Naive thymus-derived CD4-positive, alpha-beta T cell (primary cell): ENCODE measurements at regions not wholly inside any gene's neighbourhood (a gene's known extent, or its start where the extent isn't known, plus 50 kb on each side); places are given as distances from the start of the nearest gene placed in this dataset.

Experiments used
- ATAC-seq: fragments of 150-1000 bp; cut with Tn5 transposase; 2 replicates; pipeline ENCODE4 v1.10.0; 2021; ENCODE audit warnings: mild to moderate bottlenecking, moderate library complexity
- CTCF ChIA-PET: fragments of 350-600 bp; sonication (Branson Sonifier 250); formaldehyde crosslinking; loops from one replicate; lab custom pipeline; 2021; ENCODE audit warnings: antibody characterized with exemption; lab: Charles Lee
- POLR2A ChIA-PET: fragments of 350-600 bp; sonication (Branson Sonifier 250); formaldehyde crosslinking; loops from one replicate; lab custom pipeline; 2021; ENCODE audit warnings: antibody characterized with exemption, inconsistent platforms; lab: Charles Lee
- DNase-seq, 9 donors: peaks; one replicate each; pipeline versions ENCODE4 v3.0.0 to v3.0.0-alpha.2; 2020 to 2022; ENCODE audit warnings: mixed read lengths in 1 of 9
- H3K27ac ChIP-seq: one replicate; pipeline ENCODE4 v1.7.0; 2013; ENCODE audit warnings: mild to moderate bottlenecking, low read depth, low read length, moderate library complexity
- H3K27me3 ChIP-seq, 2 donors: one replicate each; pipeline ENCODE4 v1.7.0; 2013; ENCODE audit warnings: low read length in 2 of 2, mild to moderate bottlenecking in 2 of 2, moderate library complexity in 2 of 2; ENCODE audit not compliant: control insufficient read depth in 2 of 2, insufficient read depth in 2 of 2
- H3K36me3 ChIP-seq, 3 experiments: 1 replicate in 2 of 3; 2 replicates in 1 of 3; pipeline ENCODE4 v1.7.0; 2013; ENCODE audit warnings: low read length in 3 of 3, mild to moderate bottlenecking in 3 of 3, moderate library complexity in 1 of 3; ENCODE audit not compliant: insufficient read depth in 3 of 3, control insufficient read depth in 2 of 3
- H3K4me1 ChIP-seq, 2 donors: one replicate each; pipeline ENCODE4 v1.7.0; 2013; ENCODE audit warnings: low read length in 2 of 2, mild to moderate bottlenecking in 2 of 2, moderate library complexity in 1 of 2; ENCODE audit not compliant: control insufficient read depth in 2 of 2, insufficient read depth in 2 of 2
- H3K4me3 ChIP-seq: 2 replicates; pipeline ENCODE4 v1.7.0; 2013; ENCODE audit warnings: mild to moderate bottlenecking, low read length
- H3K9me3 ChIP-seq, 3 experiments: 1 replicate in 2 of 3; 2 replicates in 1 of 3; pipeline ENCODE4 v1.7.0; 2013; ENCODE audit warnings: low read length in 3 of 3; ENCODE audit not compliant: control insufficient read depth in 2 of 3
- H3K27ac Mint-ChIP-seq, 9 donors: one replicate each; pipeline ENCODE4 v1.8.0; 2020 to 2022; ENCODE audit warnings: mixed read lengths in 9 of 9, mild to moderate bottlenecking in 8 of 9, moderate library complexity in 5 of 9, inconsistent platforms in 2 of 9
- H3K27me3 Mint-ChIP-seq, 5 donors: one replicate each; pipeline ENCODE4 v1.8.0; 2021 to 2022; ENCODE audit warnings: mixed read lengths in 5 of 5, mild to moderate bottlenecking in 1 of 5
- H3K36me3 Mint-ChIP-seq, 5 donors: one replicate each; pipeline ENCODE4 v1.8.0; 2020 to 2022; ENCODE audit warnings: mixed read lengths in 5 of 5, mild to moderate bottlenecking in 3 of 5, inconsistent platforms in 1 of 5
- H3K4me1 Mint-ChIP-seq, 7 donors: one replicate each; pipeline ENCODE4 v1.8.0; 2020 to 2022; ENCODE audit warnings: mixed read lengths in 7 of 7, mild to moderate bottlenecking in 3 of 7, inconsistent platforms in 1 of 7
- H3K4me3 Mint-ChIP-seq, 10 donors: one replicate each; pipeline ENCODE4 v1.8.0; 2020 to 2022; ENCODE audit warnings: mild to moderate bottlenecking in 10 of 10, mixed read lengths in 10 of 10, moderate library complexity in 6 of 10, inconsistent platforms in 2 of 10
- H3K9me3 Mint-ChIP-seq, 11 donors: one replicate each; pipeline ENCODE4 v1.8.0; 2020 to 2022; ENCODE audit warnings: mixed read lengths in 11 of 11, mild to moderate bottlenecking in 4 of 11, inconsistent platforms in 1 of 11, moderate library complexity in 1 of 11
- intact Hi-C, 2 donors: fragments of 100-400 bp; cut with micrococcal nuclease; formaldehyde crosslinking; loops; one replicate each; pipeline ENCODE4 v1.15.1; 2023

GRCh38 chr5:152274224-152274623, 130.9 kb downstream of the NMUR2 start:
- H3K27ac ChIP-seq: no peak overlapping the region
- Mint-ChIP-seq H3K4me1 (no peaks in the 10 kb centered on the region), H3K9me3 (peaks cover 0 to 5% (median 1%) of the 10 kb centered on the region in 11 donors), H3K4me3 (no peak overlapping the region), H3K27me3 (peaks cover 0 to 14% (median 7%) of the 10 kb centered on the region in 5 donors), H3K36me3 (no peaks in the 10 kb centered on the region), H3K27ac (no peak overlapping the region)
- H3K4me1 ChIP-seq: no peaks in the 10 kb centered on the region
- H3K27me3 ChIP-seq: no peaks in the 10 kb centered on the region
- H3K4me3 ChIP-seq: no peak overlapping the region
- ATAC-seq (no peak), DNase-seq (no peak)
- intact Hi-C loops: loop anchor here in 1 of 2 donors (10.0 kb wide), 1 partner anchor 449 kb away; no protein-coding TSS in a partner anchor
- H3K9me3 ChIP-seq: no peaks in the 10 kb centered on the region
- H3K36me3 ChIP-seq: no peaks in the 10 kb centered on the region
- ChIA-PET CTCF (no interaction called here), POLR2A (no interaction called here)

- ATAC-seq (no peak), DNase-seq (no peak)
- H3K4me3 Mint-ChIP-seq: no peak overlapping the region
- CTCF ChIA-PET: no interaction called here
- POLR2A ChIA-PET: no interaction called here
- no peak overlapping the region for H3K4me3 ChIP-seq
- intact Hi-C loops: loop anchor here (1.0 to 10.0 kb wide), 3 partner anchors 446 to 613 kb away; no protein-coding TSS in a partner anchor
- H3K27ac ChIP-seq: no peak overlapping the region
- no peak overlapping the region for H3K27ac Mint-ChIP-seq
- H3K27me3 Mint-ChIP-seq: peaks cover 0 to 8% (median 0%) of the 10 kb centered on the region in 5 donors
- no peaks in the 10 kb centered on the region for H3K27me3 ChIP-seq
- no peaks in the 10 kb centered on the region for H3K9me3 ChIP-seq
- H3K9me3 Mint-ChIP-seq: peaks cover 0 to 2% (median 0%) of the 10 kb centered on the region in 11 donors
- no peaks in the 10 kb centered on the region for H3K4me1 ChIP-seq
- H3K36me3 ChIP-seq: no peaks in the 10 kb centered on the region
- no peaks in the 10 kb centered on the region for H3K36me3 Mint-ChIP-seq
- H3K4me1 Mint-ChIP-seq: no peaks in the 10 kb centered on the region
Measured at GRCh38 chr5:152271420-152271819, 133.7 kb downstream of the NMUR2 start.

GRCh38 chr5:152270096-152270495, 135.0 kb downstream of the NMUR2 start:
- POLR2A ChIA-PET: no interaction called here
- H3K4me1 Mint-ChIP-seq: no peaks in the 10 kb centered on the region
- intact Hi-C loops: loop anchor here (2.0 to 10.0 kb wide), 2 partner anchors 445 to 611 kb away; no protein-coding TSS in a partner anchor
- H3K27ac ChIP-seq: no peak overlapping the region
- peaks cover 0 to 4% (median 0%) of the 10 kb centered on the region in 5 donors for H3K27me3 Mint-ChIP-seq
- H3K36me3 Mint-ChIP-seq: no peaks in the 10 kb centered on the region
- no peak overlapping the region for H3K4me3 ChIP-seq
- no peaks in the 10 kb centered on the region for H3K4me1 ChIP-seq
- no peaks in the 10 kb centered on the region for H3K36me3 ChIP-seq
- no peaks in the 10 kb centered on the region for H3K27me3 ChIP-seq
- H3K9me3 ChIP-seq: no peaks in the 10 kb centered on the region
- CTCF ChIA-PET: interaction anchor here (0.6 kb wide), 1 partner anchor 9 kb away, joined by 4 read pairs; no protein-coding TSS in a partner anchor
- H3K27ac Mint-ChIP-seq: no peak overlapping the region
- H3K9me3 Mint-ChIP-seq: no peaks in the 10 kb centered on the region
- ATAC-seq: no peak
- no peak overlapping the region for H3K4me3 Mint-ChIP-seq
- no peak for DNase-seq

- POLR2A ChIA-PET: no interaction called here
- H3K4me1 Mint-ChIP-seq: no peaks in the 10 kb centered on the region
- ATAC-seq (no peak), DNase-seq (no peak)
- peaks cover 0 to 4% (median 0%) of the 10 kb centered on the region in 5 donors for H3K27me3 Mint-ChIP-seq
- Histone ChIP-seq H3K4me1 (no peaks in the 10 kb centered on the region), H3K27ac (no peak overlapping the region), H3K9me3 (no peaks in the 10 kb centered on the region), H3K27me3 (no peaks in the 10 kb centered on the region), H3K36me3 (no peaks in the 10 kb centered on the region), H3K4me3 (no peak overlapping the region)
- H3K9me3 Mint-ChIP-seq: no peaks in the 10 kb centered on the region
- no peaks in the 10 kb centered on the region for H3K36me3 Mint-ChIP-seq
- no peak overlapping the region for H3K4me3 Mint-ChIP-seq
- CTCF ChIA-PET: interaction anchor here (0.6 kb wide), 1 partner anchor 10 kb away, joined by 4 read pairs; no protein-coding TSS in a partner anchor
- intact Hi-C loops: no loop called here
- no peak overlapping the region for H3K27ac Mint-ChIP-seq
Measured at GRCh38 chr5:152269533-152269932, 135.5 kb downstream of the NMUR2 start.

GRCh38 chr5:152264645-152265254, 140.3 kb downstream of the NMUR2 start:
- POLR2A ChIA-PET: no interaction called here
- no peak for DNase-seq
- intact Hi-C loops: no loop called here
- no peak for ATAC-seq
- Histone ChIP-seq H3K36me3 (no peaks in the 10 kb centered on the region), H3K9me3 (no peaks in the 10 kb centered on the region), H3K4me1 (no peaks in the 10 kb centered on the region), H3K27me3 (no peaks in the 10 kb centered on the region), H3K4me3 (no peak overlapping the region), H3K27ac (no peak overlapping the region)
- no peak overlapping the region for H3K4me3 Mint-ChIP-seq
- no peaks in the 10 kb centered on the region for H3K36me3 Mint-ChIP-seq
- H3K27me3 Mint-ChIP-seq: no peaks in the 10 kb centered on the region
- CTCF ChIA-PET: no interaction called here
- peaks cover 0 to 3% (median 0%) of the 10 kb centered on the region in 11 donors for H3K9me3 Mint-ChIP-seq
- no peak overlapping the region for H3K27ac Mint-ChIP-seq
- no peaks in the 10 kb centered on the region for H3K4me1 Mint-ChIP-seq

GRCh38 chr5:152262667-152263066, 142.4 kb downstream of the NMUR2 start:
- Histone ChIP-seq H3K27me3 (no peaks in the 10 kb centered on the region), H3K4me1 (no peaks in the 10 kb centered on the region), H3K36me3 (no peaks in the 10 kb centered on the region), H3K4me3 (no peak overlapping the region), H3K9me3 (no peaks in the 10 kb centered on the region), H3K27ac (no peak overlapping the region)
- Mint-ChIP-seq H3K27me3 (peaks cover 0 to 4% (median 4%) of the 10 kb centered on the region in 5 donors), H3K4me1 (no peaks in the 10 kb centered on the region), H3K9me3 (peaks cover 0 to 3% (median 0%) of the 10 kb centered on the region in 11 donors), H3K36me3 (no peaks in the 10 kb centered on the region), H3K4me3 (no peak overlapping the region), H3K27ac (no peak overlapping the region)
- POLR2A ChIA-PET: no interaction called here
- intact Hi-C loops: no loop called here
- ATAC-seq (no peak), DNase-seq (no peak)
- CTCF ChIA-PET: no interaction called here

GRCh38 chr5:152260940-152261339, 144.1 kb downstream of the NMUR2 start:
- Histone ChIP-seq H3K4me3 (no peak overlapping the region), H3K36me3 (no peaks in the 10 kb centered on the region), H3K27ac (no peak overlapping the region), H3K4me1 (no peaks in the 10 kb centered on the region), H3K9me3 (no peaks in the 10 kb centered on the region), H3K27me3 (no peaks in the 10 kb centered on the region)
- intact Hi-C loops: no loop called here
- no peak overlapping the region for H3K27ac Mint-ChIP-seq
- peaks cover 0 to 4% (median 0%) of the 10 kb centered on the region in 11 donors for H3K9me3 Mint-ChIP-seq
- ChIA-PET CTCF (no interaction called here), POLR2A (no interaction called here)
- H3K27me3 Mint-ChIP-seq: peaks cover 0 to 14% (median 10%) of the 10 kb centered on the region in 5 donors
- H3K4me1 Mint-ChIP-seq: no peaks in the 10 kb centered on the region
- no peak for ATAC-seq
- H3K36me3 Mint-ChIP-seq: no peaks in the 10 kb centered on the region
- H3K4me3 Mint-ChIP-seq: no peak overlapping the region
- DNase-seq: no peak
